GM23338 (cell line): ENCODE measurements at regions not wholly inside any gene's neighbourhood (a gene's known extent, or its start where the extent isn't known, plus 50 kb on each side); places are given as distances from the start of the nearest gene placed in this dataset.

ENCODE experiments used
- ATAC-seq: fragments of 200-7000 bp; cut with Tn5 transposase; 3 replicates; pipeline ENCODE4 v1.9.1; 2020
- DNase-seq: peaks from one replicate; pipeline ENCODE4 v3.0.0-alpha.2; 2015; ENCODE audit warnings: low spot score
- H2AFZ ChIP-seq: fragments of 200-600 bp; sonication (generic); 2 replicates; pipeline ENCODE4 v1.8.0; 2016; ENCODE audit warnings: antibody characterized with exemption, mild to moderate bottlenecking, moderate library complexity
- H3F3A ChIP-seq: fragments of 200-600 bp; sonication (generic); replicated peaks from 2 replicates; pipeline ENCODE4 v1.8.0; 2017; ENCODE audit warnings: antibody characterized with exemption, mixed run types, low read depth
- H3K27ac ChIP-seq: fragments of 200-600 bp; sonication (generic); 2 replicates; pipeline ENCODE4 v1.6.1; 2016; ENCODE audit warnings: low read depth
- H3K27me3 ChIP-seq: fragments of 200-600 bp; sonication (generic); 2 replicates; pipeline ENCODE4 v1.8.0; 2016; ENCODE audit warnings: mild to moderate bottlenecking, mixed run types, moderate library complexity; ENCODE audit not compliant: insufficient read depth
- H3K36me3 ChIP-seq: fragments of 200-600 bp; sonication (generic); 2 replicates; pipeline ENCODE4 v1.8.0; 2016; ENCODE audit warnings: mild to moderate bottlenecking; ENCODE audit not compliant: insufficient read depth
- H3K4me1 ChIP-seq: fragments of 200-600 bp; sonication (generic); 2 replicates; pipeline ENCODE4 v1.8.0; 2016; ENCODE audit warnings: mild to moderate bottlenecking, moderate library complexity; ENCODE audit not compliant: insufficient read depth
- H3K4me2 ChIP-seq: fragments of 200-600 bp; sonication (generic); 2 replicates; pipeline ENCODE4 v1.7.1; 2017; ENCODE audit warnings: mixed run types
- H3K4me3 ChIP-seq: fragments of 200-600 bp; sonication (generic); 2 replicates; pipeline ENCODE4 v1.6.1; 2016; ENCODE audit warnings: mixed run types
- H3K79me2 ChIP-seq: fragments of 200-600 bp; sonication (generic); replicated peaks from 2 replicates; pipeline ENCODE4 v1.8.0; 2017; ENCODE audit warnings: mild to moderate bottlenecking; ENCODE audit not compliant: insufficient read depth
- H3K9me2 ChIP-seq: fragments of 200-600 bp; sonication (generic); 2 replicates; pipeline ENCODE4 v1.8.0; 2017; ENCODE audit not compliant: insufficient read depth
- H4K20me1 ChIP-seq: fragments of 200-600 bp; sonication (generic); replicated peaks from 2 replicates; pipeline ENCODE4 v1.8.0; 2017; ENCODE audit warnings: mild to moderate bottlenecking; ENCODE audit not compliant: insufficient read depth
- H3K27ac Mint-ChIP-seq: 2 replicates; pipeline ENCODE4 v1.8.0; 2020; ENCODE audit warnings: inconsistent platforms, mild to moderate bottlenecking, moderate library complexity, mixed read lengths
- H3K27me3 Mint-ChIP-seq: 3 replicates; pipeline ENCODE4 v1.8.0; 2022; ENCODE audit warnings: low read depth, mild to moderate bottlenecking, moderate library complexity, mixed read lengths, inconsistent platforms; ENCODE audit not compliant: insufficient read depth, poor library complexity
- H3K36me3 Mint-ChIP-seq: 3 replicates; pipeline ENCODE4 v1.8.0; 2021; ENCODE audit warnings: low read depth, mild to moderate bottlenecking, inconsistent platforms, moderate library complexity, mixed read lengths
- H3K4me1 Mint-ChIP-seq: 3 replicates; pipeline ENCODE4 v1.8.0; 2020; ENCODE audit warnings: mild to moderate bottlenecking, inconsistent platforms, mixed read lengths
- H3K4me3 Mint-ChIP-seq: 3 replicates; pipeline ENCODE4 v1.8.0; 2021; ENCODE audit warnings: moderate library complexity, mild to moderate bottlenecking, inconsistent platforms, mixed read lengths
- H3K9me3 Mint-ChIP-seq: 3 replicates; pipeline ENCODE4 v1.8.0; 2020; ENCODE audit warnings: moderate library complexity, mild to moderate bottlenecking, inconsistent platforms, mixed read lengths
- CREB1 ChIP-seq: fragments of 250-450 bp; sonication (Bioruptor Pico); IDR thresholded peaks from 2 replicates; pipeline ENCODE4 v1.5.0; 2020; ENCODE audit warnings: low read depth, mild to moderate bottlenecking, moderate library complexity
- EZH2 ChIP-seq: fragments of 200-600 bp; sonication (generic); IDR thresholded peaks from one replicate; pipeline ENCODE4 v1.8.0; 2017; ENCODE audit warnings: antibody characterized with exemption, mild to moderate bottlenecking, low read depth; ENCODE audit not compliant: unreplicated experiment
- EZH2phosphoT487 ChIP-seq: fragments of 200-600 bp; sonication (generic); IDR thresholded peaks from one replicate; pipeline ENCODE4 v1.8.1; 2018; ENCODE audit warnings: antibody characterized with exemption; ENCODE audit not compliant: unreplicated experiment
- JUNB ChIP-seq: IDR thresholded peaks from one replicate; pipeline ENCODE4 v1.6.1; 2016; ENCODE audit warnings: antibody characterized with exemption; ENCODE audit not compliant: unreplicated experiment
- NANOG ChIP-seq: IDR thresholded peaks from 2 replicates; pipeline ENCODE4 v1.6.1; 2016; ENCODE audit warnings: antibody characterized with exemption, borderline replicate concordance
- POLR2AphosphoS5 ChIP-seq: IDR thresholded peaks from 2 replicates; pipeline ENCODE4 v1.6.1; 2016; ENCODE audit warnings: antibody characterized with exemption, low read depth
- STAT1 ChIP-seq: IDR thresholded peaks from one replicate; pipeline ENCODE4 v1.6.1; 2016; ENCODE audit warnings: antibody characterized with exemption; ENCODE audit not compliant: unreplicated experiment
- ZNF114 ChIP-seq: fragments of 250-450 bp; sonication (Bioruptor Pico); IDR thresholded peaks from 2 replicates; pipeline ENCODE4 v1.5.0; 2020; ENCODE audit warnings: mild to moderate bottlenecking, moderate library complexity
- ZNF331 ChIP-seq: fragments of 250-450 bp; sonication (Bioruptor Pico); IDR thresholded peaks from 2 replicates; pipeline ENCODE4 v1.5.0; 2020; ENCODE audit warnings: low read depth, mild to moderate bottlenecking, moderate library complexity
- TF ChIP-seq, protein P1 (sequence below): IDR thresholded peaks from one replicate; pipeline ENCODE4 v1.6.1; 2018; ENCODE audit warnings: antibody characterized with exemption; ENCODE audit not compliant: unreplicated experiment
- TF ChIP-seq, protein P2 (sequence below): fragments of 250-450 bp; sonication (Bioruptor Pico); IDR thresholded peaks from 2 replicates; pipeline ENCODE4 v1.5.0; 2020; ENCODE audit warnings: mild to moderate bottlenecking, moderate library complexity

DNA sequence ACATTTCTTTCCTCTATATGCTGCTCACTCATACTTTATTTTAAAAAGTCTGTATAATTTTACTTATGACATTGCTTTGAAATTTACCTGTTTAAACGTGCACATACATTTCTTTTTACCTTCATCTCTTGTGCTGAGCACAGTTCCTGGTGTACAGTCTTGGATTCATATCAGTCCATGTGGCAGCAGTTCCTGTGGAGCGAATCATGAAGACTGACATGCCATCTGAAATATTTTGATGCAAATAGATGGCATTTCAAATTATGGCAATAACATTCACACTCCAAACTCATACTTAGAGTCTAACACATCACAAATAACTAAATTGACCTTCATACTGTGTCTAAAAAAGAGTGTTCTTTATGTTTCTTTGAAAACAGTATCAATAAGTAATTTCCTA lies 90.3 kb upstream of the CDH2 start (continued):
- TF ChIP-seq, protein P1, sequence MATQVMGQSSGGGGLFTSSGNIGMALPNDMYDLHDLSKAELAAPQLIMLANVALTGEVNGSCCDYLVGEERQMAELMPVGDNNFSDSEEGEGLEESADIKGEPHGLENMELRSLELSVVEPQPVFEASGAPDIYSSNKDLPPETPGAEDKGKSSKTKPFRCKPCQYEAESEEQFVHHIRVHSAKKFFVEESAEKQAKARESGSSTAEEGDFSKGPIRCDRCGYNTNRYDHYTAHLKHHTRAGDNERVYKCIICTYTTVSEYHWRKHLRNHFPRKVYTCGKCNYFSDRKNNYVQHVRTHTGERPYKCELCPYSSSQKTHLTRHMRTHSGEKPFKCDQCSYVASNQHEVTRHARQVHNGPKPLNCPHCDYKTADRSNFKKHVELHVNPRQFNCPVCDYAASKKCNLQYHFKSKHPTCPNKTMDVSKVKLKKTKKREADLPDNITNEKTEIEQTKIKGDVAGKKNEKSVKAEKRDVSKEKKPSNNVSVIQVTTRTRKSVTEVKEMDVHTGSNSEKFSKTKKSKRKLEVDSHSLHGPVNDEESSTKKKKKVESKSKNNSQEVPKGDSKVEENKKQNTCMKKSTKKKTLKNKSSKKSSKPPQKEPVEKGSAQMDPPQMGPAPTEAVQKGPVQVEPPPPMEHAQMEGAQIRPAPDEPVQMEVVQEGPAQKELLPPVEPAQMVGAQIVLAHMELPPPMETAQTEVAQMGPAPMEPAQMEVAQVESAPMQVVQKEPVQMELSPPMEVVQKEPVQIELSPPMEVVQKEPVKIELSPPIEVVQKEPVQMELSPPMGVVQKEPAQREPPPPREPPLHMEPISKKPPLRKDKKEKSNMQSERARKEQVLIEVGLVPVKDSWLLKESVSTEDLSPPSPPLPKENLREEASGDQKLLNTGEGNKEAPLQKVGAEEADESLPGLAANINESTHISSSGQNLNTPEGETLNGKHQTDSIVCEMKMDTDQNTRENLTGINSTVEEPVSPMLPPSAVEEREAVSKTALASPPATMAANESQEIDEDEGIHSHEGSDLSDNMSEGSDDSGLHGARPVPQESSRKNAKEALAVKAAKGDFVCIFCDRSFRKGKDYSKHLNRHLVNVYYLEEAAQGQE = no peak
- TF ChIP-seq POLR2AphosphoS5 (no peak), ZNF114 (no peak), EZH2phosphoT487 (no peak)

- Mint-ChIP-seq H3K36me3 (no peaks in the 10 kb centered on the region), H3K27ac (no peak overlapping the region), H3K4me3 (no peak overlapping the region), H3K27me3 (peaks cover 2% of the 10 kb centered on the region), H3K4me1 (peaks cover 7% of the 10 kb centered on the region; the same call in 2 of the 3 replicates), H3K9me3 (no peaks in the 10 kb centered on the region)
- H3K4me2 ChIP-seq = no peak overlapping the region
- H3F3A ChIP-seq = no peaks in the 10 kb centered on the region
- no peaks in the 10 kb centered on the region for H3K27me3 ChIP-seq
- H4K20me1 ChIP-seq = no peaks in the 10 kb centered on the region
- H3K27ac ChIP-seq = no peak overlapping the region
- no peaks in the 10 kb centered on the region for H3K79me2 ChIP-seq
- ATAC-seq (no peak), DNase-seq (no peak)
- no peak overlapping the region for H2AFZ ChIP-seq
- no peaks in the 10 kb centered on the region for H3K9me2 ChIP-seq
- H3K36me3 ChIP-seq = no peaks in the 10 kb centered on the region
- no peaks in the 10 kb centered on the region for H3K4me1 ChIP-seq
- H3K4me3 ChIP-seq = no peak overlapping the region
- TF ChIP-seq STAT1 (no peak), EZH2 (no peak), CREB1 (no peak), JUNB (no peak), NANOG (no peak), POLR2AphosphoS5 (no peak), ZNF331 (CRISPR knock-in tag) (no peak), ZNF114 (no peak)
- TF ChIP-seq, protein P2, sequence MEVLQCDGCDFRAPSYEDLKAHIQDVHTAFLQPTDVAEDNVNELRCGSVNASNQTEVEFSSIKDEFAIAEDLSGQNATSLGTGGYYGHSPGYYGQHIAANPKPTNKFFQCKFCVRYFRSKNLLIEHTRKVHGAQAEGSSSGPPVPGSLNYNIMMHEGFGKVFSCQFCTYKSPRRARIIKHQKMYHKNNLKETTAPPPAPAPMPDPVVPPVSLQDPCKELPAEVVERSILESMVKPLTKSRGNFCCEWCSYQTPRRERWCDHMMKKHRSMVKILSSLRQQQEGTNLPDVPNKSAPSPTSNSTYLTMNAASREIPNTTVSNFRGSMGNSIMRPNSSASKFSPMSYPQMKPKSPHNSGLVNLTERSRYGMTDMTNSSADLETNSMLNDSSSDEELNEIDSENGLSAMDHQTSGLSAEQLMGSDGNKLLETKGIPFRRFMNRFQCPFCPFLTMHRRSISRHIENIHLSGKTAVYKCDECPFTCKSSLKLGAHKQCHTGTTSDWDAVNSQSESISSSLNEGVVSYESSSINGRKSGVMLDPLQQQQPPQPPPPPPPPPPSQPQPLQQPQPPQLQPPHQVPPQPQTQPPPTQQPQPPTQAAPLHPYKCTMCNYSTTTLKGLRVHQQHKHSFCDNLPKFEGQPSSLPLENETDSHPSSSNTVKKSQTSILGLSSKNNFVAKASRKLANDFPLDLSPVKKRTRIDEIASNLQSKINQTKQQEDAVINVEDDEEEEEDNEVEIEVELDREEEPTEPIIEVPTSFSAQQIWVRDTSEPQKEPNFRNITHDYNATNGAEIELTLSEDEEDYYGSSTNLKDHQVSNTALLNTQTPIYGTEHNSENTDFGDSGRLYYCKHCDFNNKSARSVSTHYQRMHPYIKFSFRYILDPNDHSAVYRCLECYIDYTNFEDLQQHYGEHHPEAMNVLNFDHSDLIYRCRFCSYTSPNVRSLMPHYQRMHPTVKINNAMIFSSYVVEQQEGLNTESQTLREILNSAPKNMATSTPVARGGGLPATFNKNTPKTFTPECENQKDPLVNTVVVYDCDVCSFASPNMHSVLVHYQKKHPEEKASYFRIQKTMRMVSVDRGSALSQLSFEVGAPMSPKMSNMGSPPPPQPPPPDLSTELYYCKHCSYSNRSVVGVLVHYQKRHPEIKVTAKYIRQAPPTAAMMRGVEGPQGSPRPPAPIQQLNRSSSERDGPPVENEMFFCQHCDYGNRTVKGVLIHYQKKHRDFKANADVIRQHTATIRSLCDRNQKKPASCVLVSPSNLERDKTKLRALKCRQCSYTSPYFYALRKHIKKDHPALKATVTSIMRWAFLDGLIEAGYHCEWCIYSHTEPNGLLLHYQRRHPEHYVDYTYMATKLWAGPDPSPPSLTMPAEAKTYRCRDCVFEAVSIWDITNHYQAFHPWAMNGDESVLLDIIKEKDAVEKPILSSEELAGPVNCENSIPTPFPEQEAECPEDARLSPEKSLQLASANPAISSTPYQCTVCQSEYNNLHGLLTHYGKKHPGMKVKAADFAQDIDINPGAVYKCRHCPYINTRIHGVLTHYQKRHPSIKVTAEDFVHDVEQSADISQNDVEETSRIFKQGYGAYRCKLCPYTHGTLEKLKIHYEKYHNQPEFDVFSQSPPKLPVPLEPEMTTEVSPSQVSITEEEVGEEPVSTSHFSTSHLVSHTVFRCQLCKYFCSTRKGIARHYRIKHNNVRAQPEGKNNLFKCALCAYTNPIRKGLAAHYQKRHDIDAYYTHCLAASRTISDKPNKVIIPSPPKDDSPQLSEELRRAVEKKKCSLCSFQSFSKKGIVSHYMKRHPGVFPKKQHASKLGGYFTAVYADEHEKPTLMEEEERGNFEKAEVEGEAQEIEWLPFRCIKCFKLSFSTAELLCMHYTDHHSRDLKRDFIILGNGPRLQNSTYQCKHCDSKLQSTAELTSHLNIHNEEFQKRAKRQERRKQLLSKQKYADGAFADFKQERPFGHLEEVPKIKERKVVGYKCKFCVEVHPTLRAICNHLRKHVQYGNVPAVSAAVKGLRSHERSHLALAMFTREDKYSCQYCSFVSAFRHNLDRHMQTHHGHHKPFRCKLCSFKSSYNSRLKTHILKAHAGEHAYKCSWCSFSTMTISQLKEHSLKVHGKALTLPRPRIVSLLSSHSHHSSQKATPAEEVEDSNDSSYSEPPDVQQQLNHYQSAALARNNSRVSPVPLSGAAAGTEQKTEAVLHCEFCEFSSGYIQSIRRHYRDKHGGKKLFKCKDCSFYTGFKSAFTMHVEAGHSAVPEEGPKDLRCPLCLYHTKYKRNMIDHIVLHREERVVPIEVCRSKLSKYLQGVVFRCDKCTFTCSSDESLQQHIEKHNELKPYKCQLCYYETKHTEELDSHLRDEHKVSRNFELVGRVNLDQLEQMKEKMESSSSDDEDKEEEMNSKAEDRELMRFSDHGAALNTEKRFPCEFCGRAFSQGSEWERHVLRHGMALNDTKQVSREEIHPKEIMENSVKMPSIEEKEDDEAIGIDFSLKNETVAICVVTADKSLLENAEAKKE (CRISPR knock-in tag) = no peak
- TF ChIP-seq, protein P1 = no peak
These were observed 79.2 kb upstream of the CDH2 start for GRCh38 chr18:28256166-28256565.
